ENCODE measurements at regions not wholly inside any gene's neighbourhood (a gene's known extent, or its start where the extent isn't known, plus 50 kb on each side); places are given as distances from the start of the nearest gene placed in this dataset.

DNA sequence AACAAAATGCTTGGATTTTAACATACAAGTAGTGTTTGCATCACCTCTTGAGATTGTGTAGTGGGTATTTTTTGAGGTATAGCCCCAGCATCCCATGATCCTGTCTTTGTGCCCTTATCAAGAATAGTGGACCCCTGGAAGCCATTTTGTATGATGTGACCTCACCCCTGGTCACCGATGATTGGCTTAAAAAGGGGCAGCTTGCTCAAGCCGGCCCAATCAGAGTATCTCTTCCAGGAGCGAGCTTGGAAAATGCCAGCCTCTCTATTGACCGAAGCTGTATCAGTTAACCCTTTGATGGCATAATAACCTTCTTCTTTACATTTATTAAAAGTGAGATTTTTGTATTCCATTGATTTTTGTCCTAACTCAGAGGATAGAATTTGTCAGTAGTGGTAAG is 55.5 kb upstream of the FAM20A start:
- no peak for DNase-seq
- in situ Hi-C loops (cut with HindIII; ENCODE audit: low pct_ligation_motif_present, low pct_unique_long_range_greater_than_20kb, low sequenced_read_pairs), result no loop called here
